ENCODE measurements at regions not wholly inside any gene's neighbourhood (a gene's known extent, or its start where the extent isn't known, plus 50 kb on each side); places are given as distances from the start of the nearest gene placed in this dataset.

DNA sequence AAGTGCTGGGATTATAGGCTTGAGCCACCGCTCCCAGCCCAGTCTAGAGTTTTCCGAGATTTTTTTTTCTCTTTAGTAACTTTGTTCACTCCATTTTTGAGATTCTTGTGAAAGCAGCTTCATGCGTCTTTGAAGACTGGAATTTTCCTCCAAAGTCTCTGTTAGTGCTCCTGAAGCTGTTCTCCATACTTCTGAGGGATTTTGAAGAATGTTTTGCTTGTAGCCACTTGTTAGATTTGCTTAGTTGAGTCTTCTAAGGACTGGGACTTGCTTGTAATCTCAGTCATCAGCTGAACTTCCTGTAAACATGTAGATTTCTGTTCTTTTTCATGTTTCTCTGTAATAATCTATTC, 234.3 kb downstream of the MYCN start:
- no peak for TF ChIP-seq POLR2AphosphoS5 (IDR thresholded peaks at IDR 0.05)
- TF ChIP-seq, protein P1, sequence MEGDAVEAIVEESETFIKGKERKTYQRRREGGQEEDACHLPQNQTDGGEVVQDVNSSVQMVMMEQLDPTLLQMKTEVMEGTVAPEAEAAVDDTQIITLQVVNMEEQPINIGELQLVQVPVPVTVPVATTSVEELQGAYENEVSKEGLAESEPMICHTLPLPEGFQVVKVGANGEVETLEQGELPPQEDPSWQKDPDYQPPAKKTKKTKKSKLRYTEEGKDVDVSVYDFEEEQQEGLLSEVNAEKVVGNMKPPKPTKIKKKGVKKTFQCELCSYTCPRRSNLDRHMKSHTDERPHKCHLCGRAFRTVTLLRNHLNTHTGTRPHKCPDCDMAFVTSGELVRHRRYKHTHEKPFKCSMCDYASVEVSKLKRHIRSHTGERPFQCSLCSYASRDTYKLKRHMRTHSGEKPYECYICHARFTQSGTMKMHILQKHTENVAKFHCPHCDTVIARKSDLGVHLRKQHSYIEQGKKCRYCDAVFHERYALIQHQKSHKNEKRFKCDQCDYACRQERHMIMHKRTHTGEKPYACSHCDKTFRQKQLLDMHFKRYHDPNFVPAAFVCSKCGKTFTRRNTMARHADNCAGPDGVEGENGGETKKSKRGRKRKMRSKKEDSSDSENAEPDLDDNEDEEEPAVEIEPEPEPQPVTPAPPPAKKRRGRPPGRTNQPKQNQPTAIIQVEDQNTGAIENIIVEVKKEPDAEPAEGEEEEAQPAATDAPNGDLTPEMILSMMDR (IDR thresholded peaks at IDR 0.05) = no peak
- TF ChIP-seq POLR2A (IDR thresholded peaks at IDR 0.05) = no peak
